ENCODE measurements at regions not wholly inside any gene's neighbourhood (a gene's known extent, or its start where the extent isn't known, plus 50 kb on each side); places are given as distances from the start of the nearest gene placed in this dataset.

- no peaks in the 10 kb centered on the region for H3F3A ChIP-seq (ENCODE audit: insufficient read depth)
- H3K27ac ChIP-seq (ENCODE audit: low read depth, low read length): no peak overlapping the region
- no peak overlapping the region for H3K9ac ChIP-seq (ENCODE audit: low read length)
- no peaks in the 10 kb centered on the region for H3K9me3 ChIP-seq (ENCODE audit: insufficient read depth, low read length)
- H3K4me2 ChIP-seq (ENCODE audit: low read depth, low read length, poor library complexity, severe bottlenecking): no peak overlapping the region
- no peaks in the 10 kb centered on the region for H3K27me3 ChIP-seq (ENCODE audit: low read length)
- TF ChIP-seq EZH2phosphoT487 (conservative IDR thresholded peaks at IDR 0.05; ENCODE audit: low read length): no peak
- TF ChIP-seq, protein P1, sequence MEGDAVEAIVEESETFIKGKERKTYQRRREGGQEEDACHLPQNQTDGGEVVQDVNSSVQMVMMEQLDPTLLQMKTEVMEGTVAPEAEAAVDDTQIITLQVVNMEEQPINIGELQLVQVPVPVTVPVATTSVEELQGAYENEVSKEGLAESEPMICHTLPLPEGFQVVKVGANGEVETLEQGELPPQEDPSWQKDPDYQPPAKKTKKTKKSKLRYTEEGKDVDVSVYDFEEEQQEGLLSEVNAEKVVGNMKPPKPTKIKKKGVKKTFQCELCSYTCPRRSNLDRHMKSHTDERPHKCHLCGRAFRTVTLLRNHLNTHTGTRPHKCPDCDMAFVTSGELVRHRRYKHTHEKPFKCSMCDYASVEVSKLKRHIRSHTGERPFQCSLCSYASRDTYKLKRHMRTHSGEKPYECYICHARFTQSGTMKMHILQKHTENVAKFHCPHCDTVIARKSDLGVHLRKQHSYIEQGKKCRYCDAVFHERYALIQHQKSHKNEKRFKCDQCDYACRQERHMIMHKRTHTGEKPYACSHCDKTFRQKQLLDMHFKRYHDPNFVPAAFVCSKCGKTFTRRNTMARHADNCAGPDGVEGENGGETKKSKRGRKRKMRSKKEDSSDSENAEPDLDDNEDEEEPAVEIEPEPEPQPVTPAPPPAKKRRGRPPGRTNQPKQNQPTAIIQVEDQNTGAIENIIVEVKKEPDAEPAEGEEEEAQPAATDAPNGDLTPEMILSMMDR (IDR thresholded peaks at IDR 0.05; ENCODE audit: insufficient read depth, low read length, poor library complexity, severe bottlenecking): no peak
- H2AFZ ChIP-seq (ENCODE audit: low read depth, low read length, severe bottlenecking): no peak overlapping the region
- H4K20me1 ChIP-seq (ENCODE audit: low read depth, low read length): no peaks in the 10 kb centered on the region
- no peaks in the 10 kb centered on the region for H3K79me2 ChIP-seq (ENCODE audit: insufficient read depth, low read length)
- H3K9me2 ChIP-seq (replicated peaks; ENCODE audit: insufficient read depth, low read length): no peaks in the 10 kb centered on the region
- H3K4me3 ChIP-seq (ENCODE audit: insufficient read depth, low read length, poor library complexity, severe bottlenecking): no peak overlapping the region
- H3K36me3 ChIP-seq (ENCODE audit: low read length): no peaks in the 10 kb centered on the region
Measured at GRCh38 chr3:147119989-147120388, 286.4 kb downstream of the ZIC4 start.

DNA sequence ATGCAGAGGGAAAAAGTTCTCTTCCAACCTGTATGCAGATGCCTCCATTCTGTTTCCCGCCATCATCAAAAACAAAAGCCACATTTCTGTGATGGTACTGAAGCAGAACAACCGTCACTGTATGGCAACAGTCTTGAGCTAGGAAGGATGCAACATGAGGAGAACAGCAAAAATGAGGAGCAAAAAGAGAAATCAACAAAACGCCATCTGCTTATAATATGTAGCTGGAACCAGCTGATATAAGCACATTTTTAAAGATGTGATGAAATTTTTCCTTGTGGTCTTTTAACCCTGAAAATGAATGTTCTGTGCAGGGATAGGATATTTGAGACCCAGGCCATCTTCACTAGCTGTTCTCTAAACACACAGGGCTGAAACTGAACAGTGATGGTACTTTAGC lies 287.0 kb downstream of the ZIC4 start:
- H3K9me3 ChIP-seq (ENCODE audit: insufficient read depth, low read length): no peaks in the 10 kb centered on the region
- H3K9ac ChIP-seq (ENCODE audit: low read length): no peak overlapping the region
- H3K27ac ChIP-seq (ENCODE audit: low read depth, low read length): no peak overlapping the region
- no peaks in the 10 kb centered on the region for H3F3A ChIP-seq (ENCODE audit: insufficient read depth)
- no peak overlapping the region for H3K4me3 ChIP-seq (ENCODE audit: insufficient read depth, low read length, poor library complexity, severe bottlenecking)
- H3K9me2 ChIP-seq (replicated peaks; ENCODE audit: insufficient read depth, low read length): no peaks in the 10 kb centered on the region
- H3K27me3 ChIP-seq (ENCODE audit: low read length): no peaks in the 10 kb centered on the region
- TF ChIP-seq EZH2phosphoT487 (conservative IDR thresholded peaks at IDR 0.05; ENCODE audit: low read length): no peak
- TF ChIP-seq, protein P1 (IDR thresholded peaks at IDR 0.05; ENCODE audit: insufficient read depth, low read length, poor library complexity, severe bottlenecking): no peak
- no peaks in the 10 kb centered on the region for H3K79me2 ChIP-seq (ENCODE audit: insufficient read depth, low read length)
- H2AFZ ChIP-seq (ENCODE audit: low read depth, low read length, severe bottlenecking): no peak overlapping the region
- no peak overlapping the region for H3K4me2 ChIP-seq (ENCODE audit: low read depth, low read length, poor library complexity, severe bottlenecking)
- no peaks in the 10 kb centered on the region for H4K20me1 ChIP-seq (ENCODE audit: low read depth, low read length)
- no peaks in the 10 kb centered on the region for H3K36me3 ChIP-seq (ENCODE audit: low read length)

DNA sequence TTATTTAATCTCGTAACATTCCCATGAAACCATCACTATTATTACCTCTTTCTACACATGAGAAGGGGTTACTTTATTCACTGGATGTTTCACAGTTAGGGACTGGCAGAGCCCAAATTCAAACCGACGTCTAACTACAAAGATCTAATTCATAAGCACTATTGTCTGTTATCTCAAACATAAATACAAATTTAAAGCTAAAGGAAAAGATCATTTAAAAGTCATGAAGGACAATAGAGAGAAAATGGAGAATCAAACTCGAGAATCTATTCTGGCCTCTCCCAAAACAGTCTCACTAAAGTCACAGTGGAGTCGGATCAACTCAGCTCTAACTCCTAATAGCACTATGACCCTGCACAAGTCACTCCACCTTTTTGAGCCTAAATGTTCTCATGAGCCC lies 287.7 kb downstream of the ZIC4 start:
- Histone ChIP-seq H3K79me2 (ENCODE audit: insufficient read depth, low read length) (no peaks in the 10 kb centered on the region), H3K9me3 (ENCODE audit: insufficient read depth, low read length) (no peaks in the 10 kb centered on the region), H4K20me1 (ENCODE audit: low read depth, low read length) (no peaks in the 10 kb centered on the region), H3K4me2 (ENCODE audit: low read depth, low read length, poor library complexity, severe bottlenecking) (no peak overlapping the region), H3K4me3 (ENCODE audit: insufficient read depth, low read length, poor library complexity, severe bottlenecking) (no peak overlapping the region), H3K27me3 (ENCODE audit: low read length) (no peaks in the 10 kb centered on the region), H3K36me3 (ENCODE audit: low read length) (no peaks in the 10 kb centered on the region), H3K27ac (ENCODE audit: low read depth, low read length) (no peak overlapping the region), H3F3A (ENCODE audit: insufficient read depth) (no peaks in the 10 kb centered on the region), H3K9me2 (replicated peaks; ENCODE audit: insufficient read depth, low read length) (no peaks in the 10 kb centered on the region), H2AFZ (ENCODE audit: low read depth, low read length, severe bottlenecking) (no peak overlapping the region), H3K9ac (ENCODE audit: low read length) (no peak overlapping the region)
- TF ChIP-seq, protein P1 (IDR thresholded peaks at IDR 0.05; ENCODE audit: insufficient read depth, low read length, poor library complexity, severe bottlenecking): no peak
- TF ChIP-seq EZH2phosphoT487 (conservative IDR thresholded peaks at IDR 0.05; ENCODE audit: low read length): no peak
